Skeletal muscle tissue (tissue), 3 donors: ENCODE measurements at regions not wholly inside any gene's neighbourhood (a gene's known extent, or its start where the extent isn't known, plus 50 kb on each side); places are given as distances from the start of the nearest gene placed in this dataset.
"Not testable (repeated sequence)": the region's sequence is repeated elsewhere in the genome, so short reads cannot be mapped to it uniquely, and the experiment has no call there.

ENCODE experiments used
- H3K27ac ChIP-seq: one replicate; pipeline ENCODE4 v1.7.0; 2013; ENCODE audit warnings: mild to moderate bottlenecking, low read depth, low read length, inconsistent platforms
- H3K27me3 ChIP-seq, 3 donors: one replicate each; pipeline ENCODE4 v1.7.0; 2013; ENCODE audit warnings: low read length in 3 of 3; ENCODE audit not compliant: control insufficient read depth in 3 of 3, insufficient read depth in 3 of 3
- H3K36me3 ChIP-seq, 3 donors: one replicate each; pipeline ENCODE4 v1.7.0; 2013; ENCODE audit warnings: low read length in 3 of 3; ENCODE audit not compliant: control insufficient read depth in 3 of 3, insufficient read depth in 3 of 3
- H3K4me1 ChIP-seq, 3 donors: one replicate each; pipeline ENCODE4 v1.7.0; 2013; ENCODE audit warnings: low read length in 3 of 3, mild to moderate bottlenecking in 3 of 3; ENCODE audit not compliant: control insufficient read depth in 3 of 3, insufficient read depth in 3 of 3
- H3K4me3 ChIP-seq, 3 donors: one replicate each; pipeline ENCODE4 v1.7.0; 2013; ENCODE audit warnings: low read length in 3 of 3
- H3K9ac ChIP-seq, 3 donors: one replicate each; pipeline ENCODE4 v1.7.0; 2013; ENCODE audit warnings: low read length in 3 of 3, mild to moderate bottlenecking in 3 of 3, moderate library complexity in 2 of 3, low read depth in 1 of 3
- H3K9me3 ChIP-seq, 3 donors: one replicate each; pipeline ENCODE4 v1.7.0; 2013; ENCODE audit warnings: low read length in 3 of 3; ENCODE audit not compliant: control insufficient read depth in 3 of 3
- donor health status: Osteomylitis.

GRCh38 chr21:35982717-35983116, 77.6 kb downstream of the SETD4 start:
- Histone ChIP-seq H3K4me1 (no peaks in the 10 kb centered on the region), H3K9ac (no peak overlapping the region), H3K9me3 (peaks cover 3 to 6% (median 4%) of the 10 kb centered on the region in 3 donors), H3K27ac (no peak overlapping the region), H3K27me3 (no peaks in the 10 kb centered on the region), H3K36me3 (no peaks in the 10 kb centered on the region), H3K4me3 (no peak overlapping the region)

DNA sequence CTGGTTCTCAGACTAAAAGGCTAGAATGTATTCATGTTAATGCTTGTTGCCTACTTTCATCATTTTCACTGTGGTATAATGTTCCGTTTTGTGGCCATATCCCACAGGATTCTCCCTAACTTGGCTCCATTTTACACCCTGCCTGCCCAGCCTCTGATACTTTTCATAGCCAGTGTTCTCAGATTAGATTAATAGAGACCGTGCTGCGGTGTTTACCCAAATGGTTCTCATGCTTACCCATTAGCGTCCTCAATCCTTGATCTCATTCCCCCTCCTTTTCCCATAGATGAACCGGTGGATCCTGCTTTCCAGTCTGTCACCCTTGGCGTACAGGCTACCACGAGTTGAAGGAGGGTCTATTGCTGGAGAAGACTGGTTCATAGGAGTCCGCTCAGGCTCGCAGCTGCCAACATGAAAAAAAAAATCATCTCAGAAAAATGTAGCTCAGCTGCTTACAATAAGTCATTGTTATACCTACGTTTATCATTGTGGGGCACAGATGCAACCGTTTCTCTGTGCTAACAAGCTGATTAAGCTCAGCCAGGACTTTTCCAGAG, 78.7 kb downstream of the SETD4 start:
- no peaks in the 10 kb centered on the region for H3K4me1 ChIP-seq
- no peak overlapping the region for H3K4me3 ChIP-seq
- H3K9me3 ChIP-seq = peaks cover 3 to 6% (median 4%) of the 10 kb centered on the region in 3 donors
- H3K9ac ChIP-seq = no peak overlapping the region
- H3K27me3 ChIP-seq = peaks cover 0 to 3% (median 0%) of the 10 kb centered on the region in 3 donors
- no peak overlapping the region for H3K27ac ChIP-seq
- no peaks in the 10 kb centered on the region for H3K36me3 ChIP-seq

DNA sequence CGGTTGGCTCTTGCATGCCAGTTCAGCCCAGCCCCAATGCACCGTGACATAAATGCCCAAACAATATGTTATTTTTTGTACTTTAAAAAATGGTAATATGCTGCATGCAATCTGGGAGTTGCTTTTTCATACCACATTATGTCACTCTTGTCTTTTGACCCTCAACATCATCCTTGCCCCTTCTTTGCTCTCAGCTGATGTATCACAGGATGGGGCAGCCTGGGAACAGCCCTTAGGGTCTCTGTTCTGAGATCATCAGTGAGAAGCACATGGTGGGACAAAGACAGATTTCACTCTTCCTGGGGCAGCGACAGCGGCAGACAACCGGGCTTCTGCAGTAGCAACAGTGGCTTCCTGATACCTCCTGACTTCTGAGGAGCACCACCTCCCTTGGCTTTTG, 79.5 kb downstream of the SETD4 start:
- Histone ChIP-seq H3K9ac (no peak overlapping the region), H3K27ac (no peak overlapping the region), H3K4me1 (no peaks in the 10 kb centered on the region), H3K9me3 (peaks cover 3 to 6% (median 4%) of the 10 kb centered on the region in 3 donors), H3K36me3 (no peaks in the 10 kb centered on the region), H3K27me3 (peaks cover 0 to 4% (median 0%) of the 10 kb centered on the region in 3 donors), H3K4me3 (no peak overlapping the region)

DNA sequence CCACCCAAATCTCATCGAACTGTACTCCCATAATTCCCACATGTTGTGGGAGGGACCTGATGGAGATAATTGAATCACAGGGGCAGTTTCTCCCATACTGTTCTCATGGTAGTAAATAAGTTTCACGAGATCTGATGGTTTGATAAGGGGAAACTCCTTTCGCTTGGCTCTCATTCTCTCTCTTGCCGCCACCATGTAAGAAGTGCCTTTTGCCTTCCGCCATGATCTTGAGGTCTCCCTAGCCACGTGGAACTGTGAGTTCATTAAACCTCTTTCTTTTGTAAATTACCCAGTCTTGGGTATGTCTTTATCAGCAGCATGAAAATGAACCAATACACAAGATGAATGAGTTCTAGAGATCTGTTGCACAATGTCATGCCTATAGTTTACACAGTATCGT, 82.5 kb downstream of the SETD4 start:
- not testable (repeated sequence) for H3K27ac ChIP-seq, H3K36me3 ChIP-seq, H3K4me1 ChIP-seq, H3K9ac ChIP-seq, H3K27me3 ChIP-seq, H3K4me3 ChIP-seq, H3K9me3 ChIP-seq

DNA sequence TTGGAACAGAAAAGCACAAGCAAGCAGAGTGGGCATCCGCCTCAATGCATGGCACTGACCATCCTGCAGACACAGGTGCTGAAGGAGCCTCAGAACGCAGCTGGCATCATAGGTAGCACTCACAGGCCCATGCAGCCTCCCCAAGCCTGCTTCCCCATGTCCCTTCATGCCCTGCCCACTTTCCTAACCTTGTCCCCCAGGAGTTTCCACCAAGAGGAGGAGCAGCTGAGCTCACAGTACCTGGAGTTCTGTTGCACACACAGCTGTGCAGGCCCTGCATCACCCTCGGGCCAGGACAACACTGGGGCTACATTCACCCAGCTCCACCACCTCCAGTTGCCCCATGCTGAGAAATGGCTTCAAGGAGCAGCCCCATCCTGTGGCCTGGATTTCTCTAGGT, 83.4 kb downstream of the SETD4 start:
- peaks cover 0 to 10% (median 0%) of the 10 kb centered on the region in 3 donors for H3K27me3 ChIP-seq

DNA sequence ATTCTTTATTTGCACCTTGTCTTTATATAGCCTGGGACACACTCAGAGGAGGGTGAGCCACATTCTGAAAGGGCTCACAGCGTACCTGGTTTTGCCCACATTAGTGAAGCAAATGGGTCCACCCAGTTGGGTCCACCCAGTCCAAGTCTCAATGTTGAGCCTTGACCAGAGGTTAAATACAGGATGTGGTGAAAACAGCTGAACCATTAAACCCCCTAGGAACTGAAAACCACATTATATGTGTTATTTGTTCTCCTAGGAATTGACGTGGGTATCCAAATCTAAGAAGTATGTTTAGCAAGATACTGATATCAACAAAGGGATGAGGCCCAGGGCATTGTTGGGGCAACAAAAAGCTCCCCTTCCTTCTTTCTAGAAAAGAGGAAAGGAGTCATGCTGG, 83.8 kb downstream of the SETD4 start:
- Histone ChIP-seq H3K27me3 (peaks cover 0 to 10% (median 0%) of the 10 kb centered on the region in 3 donors), H3K27ac (no peak overlapping the region), H3K4me1 (no peaks in the 10 kb centered on the region), H3K9me3 (peaks cover 0 to 3% (median 2%) of the 10 kb centered on the region in 3 donors), H3K9ac (no peak overlapping the region), H3K36me3 (no peaks in the 10 kb centered on the region), H3K4me3 (no peak overlapping the region)

More for the DNA sequence above, 83.4 kb downstream of the SETD4 start:
- no peak overlapping the region for H3K27ac ChIP-seq
- H3K4me1 ChIP-seq = no peaks in the 10 kb centered on the region
- H3K36me3 ChIP-seq = no peaks in the 10 kb centered on the region
- peaks cover 0 to 3% (median 2%) of the 10 kb centered on the region in 3 donors for H3K9me3 ChIP-seq
- no peak overlapping the region for H3K9ac ChIP-seq
- H3K4me3 ChIP-seq = no peak overlapping the region

DNA sequence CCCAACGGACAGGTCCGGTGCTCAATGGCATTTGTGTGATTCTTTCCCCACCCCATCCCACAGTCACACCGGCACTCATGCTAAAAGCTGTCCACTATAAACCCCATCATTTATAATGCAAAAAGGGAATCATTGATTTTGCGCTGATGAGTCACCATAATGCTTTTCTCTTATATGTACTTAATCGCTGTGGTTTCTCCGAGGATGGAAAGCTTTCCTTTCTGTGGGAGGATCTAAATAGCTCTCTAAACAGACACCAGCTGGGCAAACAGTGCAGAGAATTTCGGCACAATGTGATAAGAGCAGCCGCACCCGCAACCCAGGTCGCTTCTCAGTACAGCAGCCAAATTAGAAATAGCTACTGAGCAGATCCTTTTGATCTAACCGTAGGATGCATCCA, 85.6 kb downstream of the SETD4 start:
- H3K9ac ChIP-seq = no peak overlapping the region
- H3K36me3 ChIP-seq = no peaks in the 10 kb centered on the region
- H3K4me1 ChIP-seq = no peaks in the 10 kb centered on the region
- no peak overlapping the region for H3K27ac ChIP-seq
- H3K27me3 ChIP-seq = peaks cover 0 to 10% (median 0%) of the 10 kb centered on the region in 3 donors
- no peak overlapping the region for H3K4me3 ChIP-seq
- H3K9me3 ChIP-seq = peaks cover 0 to 3% (median 2%) of the 10 kb centered on the region in 3 donors

GRCh38 chr21:35971824-35972223, 88.5 kb downstream of the SETD4 start:
- no peaks in the 10 kb centered on the region for H3K4me1 ChIP-seq
- no peak overlapping the region for H3K27ac ChIP-seq
- no peaks in the 10 kb centered on the region for H3K36me3 ChIP-seq
- no peaks in the 10 kb centered on the region for H3K9me3 ChIP-seq
- H3K9ac ChIP-seq = no peak overlapping the region
- peaks cover 0 to 8% (median 0%) of the 10 kb centered on the region in 3 donors for H3K27me3 ChIP-seq
- H3K4me3 ChIP-seq = no peak overlapping the region

DNA sequence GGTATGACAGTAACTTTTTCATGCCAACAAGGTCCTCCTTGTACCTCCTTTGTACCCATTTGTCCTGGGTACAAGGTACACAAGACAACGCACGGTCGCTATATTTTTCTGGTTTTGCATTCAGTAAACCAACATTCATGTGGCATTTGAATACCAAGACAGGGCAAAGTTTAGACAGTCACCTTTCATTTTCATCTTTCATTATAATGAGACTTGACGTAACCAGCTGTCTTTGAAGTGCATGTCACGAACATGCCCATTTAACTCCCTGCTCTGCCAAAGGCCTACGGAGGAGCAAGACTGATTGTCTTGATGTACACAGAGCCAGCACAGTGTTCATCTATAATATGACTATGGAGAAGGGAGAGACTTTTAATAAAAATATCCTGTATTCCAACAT, 91.0 kb downstream of the SETD4 start:
- no peaks in the 10 kb centered on the region for H3K27me3 ChIP-seq
- no peak overlapping the region for H3K4me3 ChIP-seq
- H3K36me3 ChIP-seq = no peaks in the 10 kb centered on the region
- no peaks in the 10 kb centered on the region for H3K4me1 ChIP-seq
- H3K9me3 ChIP-seq = no peaks in the 10 kb centered on the region
- no peak overlapping the region for H3K27ac ChIP-seq
- H3K9ac ChIP-seq = no peak overlapping the region

DNA sequence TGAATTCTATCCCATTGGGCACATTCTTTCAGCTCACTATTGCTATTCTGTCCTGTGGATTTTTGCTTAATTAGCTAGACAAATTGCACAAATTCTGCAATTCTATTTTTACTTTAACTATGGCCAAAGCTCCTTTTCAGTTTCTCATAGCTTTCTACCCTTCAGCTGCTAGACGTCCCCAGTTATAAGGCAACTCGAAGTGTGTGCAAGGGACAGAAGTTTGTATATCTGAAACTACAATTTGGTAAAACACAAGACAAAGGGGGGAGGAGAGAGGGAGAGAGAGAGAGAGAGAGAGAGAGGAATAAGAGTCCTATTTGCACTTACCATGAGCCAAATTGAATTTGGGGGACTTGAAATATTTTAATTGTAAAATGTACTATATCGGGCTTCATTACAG, 91.8 kb downstream of the SETD4 start:
- Histone ChIP-seq H3K4me1 (no peaks in the 10 kb centered on the region), H3K9me3 (no peaks in the 10 kb centered on the region), H3K4me3 (no peak overlapping the region), H3K27ac (no peak overlapping the region), H3K9ac (no peak overlapping the region), H3K36me3 (no peaks in the 10 kb centered on the region), H3K27me3 (no peaks in the 10 kb centered on the region)
